IMR-90 (cell line): ENCODE measurements at regions not wholly inside any gene's neighbourhood (a gene's known extent, or its start where the extent isn't known, plus 50 kb on each side); places are given as distances from the start of the nearest gene placed in this dataset.

ENCODE experiments used
- CEBPB ChIP-seq: IDR thresholded peaks from 2 replicates; pipeline ENCODE4 v1.6.1; 2012; ENCODE audit warnings: low read depth, low read length, improper control_type of control experiment
- CHD1 ChIP-seq: IDR thresholded peaks from 2 replicates; pipeline ENCODE4 v1.6.1; 2012; ENCODE audit warnings: low read depth, low read length, improper control_type of control experiment
- FOS ChIP-seq: fragments of 150-350 bp; IDR thresholded peaks from 2 replicates; pipeline ENCODE4 v1.6.1; 2016; ENCODE audit warnings: low read depth, low read length
- MAFK ChIP-seq: IDR thresholded peaks from 2 replicates; pipeline ENCODE4 v1.6.1; 2012; ENCODE audit warnings: low read depth, low read length, improper control_type of control experiment
- MAZ ChIP-seq: IDR thresholded peaks from 2 replicates; pipeline ENCODE4 v1.6.1; 2012; ENCODE audit warnings: low read depth, mild to moderate bottlenecking, low read length, improper control_type of control experiment, moderate library complexity, borderline replicate concordance
- MXI1 ChIP-seq: IDR thresholded peaks from 2 replicates; pipeline ENCODE4 v1.6.1; 2012; ENCODE audit warnings: low read depth, mild to moderate bottlenecking, low read length, moderate library complexity, borderline replicate concordance
- NFE2L2 ChIP-seq: fragments of 150-350 bp; IDR thresholded peaks from 2 replicates; pipeline ENCODE4 v1.6.1; 2016; ENCODE audit warnings: low read depth, mild to moderate bottlenecking, low read length
- POLR2A ChIP-seq: IDR thresholded peaks from 2 replicates; pipeline ENCODE4 v1.6.1; 2012; ENCODE audit warnings: mild to moderate bottlenecking, low read depth, low read length
- RAD21 ChIP-seq: IDR thresholded peaks from 2 replicates; pipeline ENCODE4 v1.6.1; 2012; ENCODE audit warnings: low read length, improper control_type of control experiment
- RFX5 ChIP-seq: IDR thresholded peaks from 2 replicates; pipeline ENCODE4 v1.8.0; 2012; ENCODE audit warnings: low read depth, mild to moderate bottlenecking, low read length, moderate library complexity
- SMC3 ChIP-seq: fragments of 150-350 bp; IDR thresholded peaks from 2 replicates; pipeline ENCODE4 v1.6.1; 2016; ENCODE audit warnings: low read depth, mild to moderate bottlenecking, antibody characterized with exemption, low read length, moderate library complexity
- TF ChIP-seq, protein P1 (sequence below): conservative IDR thresholded peaks from 2 replicates; pipeline ENCODE4 v1.5.1; 2012; ENCODE audit warnings: mild to moderate bottlenecking, low read depth, low read length, improper control_type of control experiment
- TF ChIP-seq, protein P2 (sequence below): fragments of 150-350 bp; IDR thresholded peaks from 2 replicates; pipeline ENCODE4 v1.6.1; 2017; ENCODE audit warnings: mild to moderate bottlenecking, antibody characterized with exemption, low read length, low read depth

- TF ChIP-seq, protein P1, sequence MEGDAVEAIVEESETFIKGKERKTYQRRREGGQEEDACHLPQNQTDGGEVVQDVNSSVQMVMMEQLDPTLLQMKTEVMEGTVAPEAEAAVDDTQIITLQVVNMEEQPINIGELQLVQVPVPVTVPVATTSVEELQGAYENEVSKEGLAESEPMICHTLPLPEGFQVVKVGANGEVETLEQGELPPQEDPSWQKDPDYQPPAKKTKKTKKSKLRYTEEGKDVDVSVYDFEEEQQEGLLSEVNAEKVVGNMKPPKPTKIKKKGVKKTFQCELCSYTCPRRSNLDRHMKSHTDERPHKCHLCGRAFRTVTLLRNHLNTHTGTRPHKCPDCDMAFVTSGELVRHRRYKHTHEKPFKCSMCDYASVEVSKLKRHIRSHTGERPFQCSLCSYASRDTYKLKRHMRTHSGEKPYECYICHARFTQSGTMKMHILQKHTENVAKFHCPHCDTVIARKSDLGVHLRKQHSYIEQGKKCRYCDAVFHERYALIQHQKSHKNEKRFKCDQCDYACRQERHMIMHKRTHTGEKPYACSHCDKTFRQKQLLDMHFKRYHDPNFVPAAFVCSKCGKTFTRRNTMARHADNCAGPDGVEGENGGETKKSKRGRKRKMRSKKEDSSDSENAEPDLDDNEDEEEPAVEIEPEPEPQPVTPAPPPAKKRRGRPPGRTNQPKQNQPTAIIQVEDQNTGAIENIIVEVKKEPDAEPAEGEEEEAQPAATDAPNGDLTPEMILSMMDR: no peak
- TF ChIP-seq CEBPB: no peak
- TF ChIP-seq POLR2A: no peak
- TF ChIP-seq SMC3: no peak
- TF ChIP-seq, protein P2, sequence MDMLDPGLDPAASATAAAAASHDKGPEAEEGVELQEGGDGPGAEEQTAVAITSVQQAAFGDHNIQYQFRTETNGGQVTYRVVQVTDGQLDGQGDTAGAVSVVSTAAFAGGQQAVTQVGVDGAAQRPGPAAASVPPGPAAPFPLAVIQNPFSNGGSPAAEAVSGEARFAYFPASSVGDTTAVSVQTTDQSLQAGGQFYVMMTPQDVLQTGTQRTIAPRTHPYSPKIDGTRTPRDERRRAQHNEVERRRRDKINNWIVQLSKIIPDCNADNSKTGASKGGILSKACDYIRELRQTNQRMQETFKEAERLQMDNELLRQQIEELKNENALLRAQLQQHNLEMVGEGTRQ: no peak
- TF ChIP-seq FOS: no peak
- no peak for TF ChIP-seq CHD1
- TF ChIP-seq NFE2L2: no peak
- TF ChIP-seq RFX5: no peak
- TF ChIP-seq MAZ: no peak
- no peak for TF ChIP-seq RAD21
- no peak for TF ChIP-seq MAFK
- no peak for TF ChIP-seq MXI1
Measured at GRCh38 chr14:39857376-39858055, 425.3 kb upstream of the FBXO33 start.
